SU-DHL-6 (cell line): ENCODE measurements at regions not wholly inside any gene's neighbourhood (a gene's known extent, or its start where the extent isn't known, plus 50 kb on each side); places are given as distances from the start of the nearest gene placed in this dataset.

ENCODE experiments used
- H2AFZ ChIP-seq: fragments of 200-600 bp; sonication (generic); 2 replicates; pipeline ENCODE4 v1.6.1; 2014; ENCODE audit warnings: low read depth, mild to moderate bottlenecking, moderate library complexity, mixed read lengths, antibody characterized with exemption, low read length; ENCODE audit not compliant: severe bottlenecking
- H3F3A ChIP-seq: fragments of 200-600 bp; shearing (Covaris generic); 2 replicates; pipeline ENCODE4 v1.6.0; 2016; ENCODE audit warnings: antibody characterized with exemption, mild to moderate bottlenecking; ENCODE audit not compliant: insufficient read depth
- H3K27ac ChIP-seq: fragments of 200-600 bp; sonication (generic); 2 replicates; pipeline ENCODE4 v1.5.1; 2016; ENCODE audit warnings: low read depth, mild to moderate bottlenecking, low read length, moderate library complexity, mixed read lengths
- H3K27me3 ChIP-seq: fragments of 200-600 bp; sonication (generic), shearing (Covaris generic); 2 replicates; pipeline ENCODE4 v1.6.0; 2014; ENCODE audit warnings: mild to moderate bottlenecking, low read length
- H3K36me3 ChIP-seq: fragments of 200-600 bp; sonication (generic); 2 replicates; pipeline ENCODE4 v1.6.1; 2014; ENCODE audit warnings: mild to moderate bottlenecking, low read length, mixed read lengths
- H3K4me2 ChIP-seq: fragments of 300-600, 200-600 bp; shearing (Covaris generic), sonication (generic); 2 replicates; pipeline ENCODE4 v1.6.0; 2014; ENCODE audit warnings: low read length, low read depth, mild to moderate bottlenecking; ENCODE audit not compliant: poor library complexity, severe bottlenecking
- H3K4me3 ChIP-seq: fragments of 200-600 bp; sonication (generic); 2 replicates; pipeline ENCODE4 v1.5.1; 2014; ENCODE audit warnings: antibody characterized with exemption, low read length, mild to moderate bottlenecking, mixed read lengths; ENCODE audit not compliant: insufficient read depth, poor library complexity, severe bottlenecking
- H3K79me2 ChIP-seq: fragments of 200-600 bp; sonication (generic); 2 replicates; pipeline ENCODE4 v1.6.1; 2014; ENCODE audit warnings: mild to moderate bottlenecking, low read length, moderate library complexity; ENCODE audit not compliant: insufficient read depth
- H3K9ac ChIP-seq: fragments of 200-600 bp; sonication (generic); 2 replicates; pipeline ENCODE4 v1.7.0; 2014; ENCODE audit warnings: mild to moderate bottlenecking, low read length
- H3K9me2 ChIP-seq: fragments of 200-600 bp; sonication (generic); replicated peaks from 2 replicates; pipeline ENCODE4 v1.6.1; 2014; ENCODE audit warnings: low read length; ENCODE audit not compliant: insufficient read depth
- H3K9me3 ChIP-seq: fragments of 200-600 bp; sonication (generic); 2 replicates; pipeline ENCODE4 v1.6.1; 2014; ENCODE audit warnings: low read length, mixed read lengths; ENCODE audit not compliant: insufficient read depth
- H4K20me1 ChIP-seq: fragments of 200-600 bp; sonication (generic); 2 replicates; pipeline ENCODE4 v1.6.1; 2014; ENCODE audit warnings: low read depth, mild to moderate bottlenecking, antibody characterized with exemption, low read length, moderate library complexity, mixed read lengths
- CTCF ChIP-seq: fragments of 200-600 bp; sonication (generic); IDR thresholded peaks from one replicate; pipeline ENCODE4 v1.5.1; 2017; ENCODE audit warnings: antibody characterized with exemption, mild to moderate bottlenecking, low read length, moderate library complexity; ENCODE audit not compliant: insufficient read depth, poor library complexity, severe bottlenecking
- EZH2phosphoT487 ChIP-seq: fragments of 200-600 bp; sonication (generic), shearing (Covaris generic); conservative IDR thresholded peaks from 2 replicates; pipeline ENCODE4 v1.6.1; 2018; ENCODE audit warnings: mild to moderate bottlenecking, antibody characterized with exemption, low read length, moderate library complexity, mixed read lengths

- no peak overlapping the region for H3K4me2 ChIP-seq
- no peaks in the 10 kb centered on the region for H3K9me3 ChIP-seq
- no peaks in the 10 kb centered on the region for H3K27me3 ChIP-seq
- no peak overlapping the region for H2AFZ ChIP-seq
- H3F3A ChIP-seq, result no peaks in the 10 kb centered on the region
- no peak overlapping the region for H3K4me3 ChIP-seq
- no peak overlapping the region for H3K9ac ChIP-seq
- no peaks in the 10 kb centered on the region for H3K79me2 ChIP-seq
- no peaks in the 10 kb centered on the region for H4K20me1 ChIP-seq
- H3K36me3 ChIP-seq, result no peaks in the 10 kb centered on the region
- no peaks in the 10 kb centered on the region for H3K9me2 ChIP-seq
- H3K27ac ChIP-seq, result no peak overlapping the region
- TF ChIP-seq EZH2phosphoT487 (no peak), CTCF (no peak)
These were observed 74.5 kb downstream of the RHOU start for GRCh38 chr1:228809621-228810394.

- Histone ChIP-seq H3K4me3 (no peak overlapping the region), H3F3A (no peaks in the 10 kb centered on the region), H4K20me1 (no peaks in the 10 kb centered on the region), H3K9ac (no peak overlapping the region), H3K27me3 (no peaks in the 10 kb centered on the region), H3K9me2 (no peaks in the 10 kb centered on the region), H3K4me2 (no peak overlapping the region), H3K79me2 (no peaks in the 10 kb centered on the region), H3K36me3 (no peaks in the 10 kb centered on the region), H3K27ac (no peak overlapping the region), H3K9me3 (no peaks in the 10 kb centered on the region), H2AFZ (no peak overlapping the region)
- TF ChIP-seq EZH2phosphoT487 (no peak), CTCF (no peak)
These were observed 75.1 kb downstream of the RHOU start for GRCh38 chr1:228810395-228810758.

GRCh38 chr1:228810878-228811711 lies 75.8 kb downstream of the RHOU start:
- no peaks in the 10 kb centered on the region for H4K20me1 ChIP-seq
- TF ChIP-seq EZH2phosphoT487, result no peak
- no peak for TF ChIP-seq CTCF
- no peaks in the 10 kb centered on the region for H3K27me3 ChIP-seq
- no peak overlapping the region for H3K9ac ChIP-seq
- H3K9me3 ChIP-seq, result no peaks in the 10 kb centered on the region
- H3K4me3 ChIP-seq, result no peak overlapping the region
- no peak overlapping the region for H2AFZ ChIP-seq
- no peaks in the 10 kb centered on the region for H3K9me2 ChIP-seq
- no peaks in the 10 kb centered on the region for H3K79me2 ChIP-seq
- no peaks in the 10 kb centered on the region for H3F3A ChIP-seq
- H3K4me2 ChIP-seq, result no peak overlapping the region
- H3K27ac ChIP-seq, result no peak overlapping the region
- H3K36me3 ChIP-seq, result no peaks in the 10 kb centered on the region
